ENCODE measurements at regions not wholly inside any gene's neighbourhood (a gene's known extent, or its start where the extent isn't known, plus 50 kb on each side); places are given as distances from the start of the nearest gene placed in this dataset.

DNA sequence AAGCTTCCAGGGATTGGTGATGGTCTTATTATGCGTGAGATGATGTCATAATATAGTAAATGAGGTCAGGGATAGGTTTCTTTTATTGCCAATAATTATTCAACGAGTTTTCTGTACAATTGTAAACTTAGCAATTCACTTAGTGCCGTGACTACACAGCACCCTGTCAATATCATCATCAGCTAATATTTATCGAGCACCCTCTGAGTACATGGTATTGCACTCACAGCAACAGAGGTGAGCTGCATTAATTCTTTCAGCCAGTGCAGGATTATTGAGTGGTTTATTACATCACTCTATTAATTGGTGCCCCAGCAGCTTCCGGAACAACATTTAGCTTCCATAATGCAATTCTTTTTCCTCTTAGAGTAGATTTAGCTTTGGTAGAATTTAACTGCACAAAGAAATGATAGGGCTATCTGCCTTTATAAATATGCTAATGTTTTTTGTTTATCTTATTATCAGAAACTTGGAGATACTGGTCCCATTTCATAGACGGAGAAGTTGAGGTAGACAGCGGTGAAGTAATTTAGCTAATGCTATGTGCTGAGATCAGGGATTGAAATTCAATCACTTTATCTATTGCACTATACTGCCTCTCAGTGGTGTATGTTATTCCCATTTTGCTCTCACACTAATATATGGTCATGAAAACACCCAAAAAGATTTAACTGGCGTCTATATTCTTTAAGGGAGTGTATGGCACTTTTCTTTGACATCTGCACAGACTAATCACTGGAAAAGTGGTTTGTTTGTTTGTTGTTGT is 726.1 kb upstream of the WWC1 start:
- H3K4me3 ChIP-seq (ENCODE audit: low read length), result no peak overlapping the region
- no peak for TF ChIP-seq ZNF274 (IDR thresholded peaks at IDR 0.05; ENCODE audit: low read depth, low read length)

DNA sequence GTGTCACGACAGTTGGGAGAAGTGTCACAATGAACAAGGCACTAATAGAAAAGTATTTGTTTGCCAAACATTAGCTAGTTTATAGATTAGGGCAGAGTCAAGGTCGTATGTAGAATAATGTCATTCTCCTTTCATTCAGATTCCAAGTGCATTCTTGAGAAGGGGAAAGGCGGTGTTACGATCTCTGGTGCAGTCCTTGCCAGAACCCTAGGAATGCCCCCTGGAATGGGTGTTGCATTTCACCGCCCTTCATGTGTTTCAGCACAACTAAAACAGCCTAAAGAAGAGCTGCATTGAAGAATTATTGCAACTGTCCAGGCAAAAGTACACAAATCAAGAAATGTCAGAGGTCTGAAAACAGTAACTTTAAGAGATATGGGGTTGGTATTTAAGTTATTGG is 721.0 kb upstream of the WWC1 start:
- no peak for TF ChIP-seq ZNF274 (IDR thresholded peaks at IDR 0.05; ENCODE audit: low read depth, low read length)
- H3K4me3 ChIP-seq (ENCODE audit: low read length), result no peak overlapping the region

DNA sequence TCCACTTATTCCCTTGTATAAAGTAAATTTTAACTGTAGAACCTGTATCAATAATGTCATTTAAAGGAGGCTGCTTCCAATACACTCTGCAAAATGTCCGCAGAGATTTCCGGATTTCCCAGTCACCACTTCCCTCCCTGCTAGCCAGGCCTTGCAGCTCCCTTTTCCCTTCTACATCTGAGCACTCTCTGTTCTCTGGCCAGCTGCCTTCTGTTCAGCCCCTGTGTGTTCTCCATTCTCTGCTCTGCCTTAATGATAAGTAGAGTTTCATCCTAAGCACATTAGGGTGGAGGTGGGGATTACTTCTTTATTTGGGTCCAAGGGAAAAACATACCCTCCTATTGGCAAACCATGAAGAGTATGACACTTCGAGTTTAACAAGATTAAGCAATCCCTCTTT is 719.6 kb upstream of the WWC1 start:
- H3K4me3 ChIP-seq (ENCODE audit: low read length), result no peak overlapping the region
- TF ChIP-seq ZNF274 (IDR thresholded peaks at IDR 0.05; ENCODE audit: low read depth, low read length), result no peak

DNA sequence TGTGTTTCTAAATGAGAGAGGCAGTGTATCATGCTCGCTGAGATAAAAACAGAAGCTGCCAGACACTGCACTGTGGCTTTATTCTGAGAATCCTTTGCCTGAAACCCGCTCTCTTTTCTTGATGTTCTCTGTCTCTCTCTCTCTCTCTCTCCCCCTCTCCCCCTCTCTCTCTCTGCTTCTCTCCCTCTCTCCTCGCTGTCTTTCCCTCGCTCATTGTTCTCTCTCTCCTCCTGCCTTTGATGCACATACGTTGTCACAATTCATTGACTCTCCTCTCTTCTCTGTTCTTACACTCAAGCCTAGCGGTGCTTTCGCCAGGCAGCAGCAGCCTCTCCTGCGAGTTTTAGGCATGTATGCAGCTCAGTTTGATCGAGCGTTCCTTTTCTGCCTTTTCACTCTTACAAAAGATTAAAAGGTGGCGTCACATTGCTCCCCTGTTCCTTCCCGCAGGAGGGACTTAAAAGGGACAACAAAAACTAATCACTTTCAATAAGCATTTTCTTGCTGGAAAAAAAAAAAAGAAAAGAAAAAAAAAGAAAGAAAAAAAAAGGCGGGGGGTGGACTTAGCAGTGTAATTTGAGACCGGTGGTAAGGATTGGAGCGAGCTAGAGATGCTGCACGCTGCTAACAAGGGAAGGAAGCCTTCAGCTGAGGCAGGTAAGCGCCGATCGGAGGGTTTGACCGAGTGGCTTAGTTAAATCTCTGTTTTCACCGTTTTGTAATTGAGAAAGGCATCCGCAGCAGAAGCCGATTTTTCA is 717.9 kb upstream of the WWC1 start:
- no peak for TF ChIP-seq ZNF274 (IDR thresholded peaks at IDR 0.05; ENCODE audit: low read depth, low read length)
- H3K4me3 ChIP-seq (ENCODE audit: low read length), result no peak overlapping the region

DNA sequence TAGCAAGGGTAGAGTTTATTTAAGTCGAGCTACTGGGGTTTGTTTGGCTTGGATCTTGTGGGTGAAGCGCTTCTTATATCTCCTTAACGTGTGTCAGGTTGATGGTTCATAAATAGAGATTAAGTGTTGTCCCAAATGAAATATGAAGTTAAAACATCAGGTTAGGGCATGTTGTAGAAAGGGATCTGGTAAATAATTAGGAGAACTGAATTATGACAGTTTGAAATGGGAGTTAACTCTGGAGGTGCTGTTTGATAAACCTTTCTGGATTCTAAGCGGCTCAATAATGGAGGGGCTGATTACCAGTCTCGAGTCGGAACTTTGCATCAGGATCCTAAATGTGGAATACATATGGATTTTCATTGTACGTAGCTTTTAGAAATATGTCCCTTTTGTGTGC is 717.0 kb upstream of the WWC1 start:
- TF ChIP-seq ZNF274 (IDR thresholded peaks at IDR 0.05; ENCODE audit: low read depth, low read length), result no peak
- H3K4me3 ChIP-seq (ENCODE audit: low read length), result no peak overlapping the region

DNA sequence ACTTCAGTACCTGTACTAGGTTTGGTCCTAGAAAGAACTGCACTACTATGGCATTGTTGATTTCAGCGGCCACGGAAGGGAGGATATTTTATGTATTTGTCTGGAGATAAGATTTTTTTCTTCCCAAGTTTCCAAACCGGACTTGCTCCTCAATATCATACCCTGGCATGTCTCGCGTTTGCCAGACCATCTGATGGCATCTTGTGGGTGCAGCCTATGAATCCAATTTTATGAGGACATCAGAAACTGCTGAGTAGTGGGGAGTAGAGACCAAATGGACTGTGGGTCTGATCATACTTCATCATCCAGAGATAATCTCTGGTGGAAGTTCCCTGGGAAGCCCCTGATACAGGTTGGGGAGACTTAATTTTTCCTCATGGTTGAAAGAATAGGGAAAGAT is 716.1 kb upstream of the WWC1 start:
- no peak for TF ChIP-seq ZNF274 (IDR thresholded peaks at IDR 0.05; ENCODE audit: low read depth, low read length)
- H3K4me3 ChIP-seq (ENCODE audit: low read length), result no peak overlapping the region

DNA sequence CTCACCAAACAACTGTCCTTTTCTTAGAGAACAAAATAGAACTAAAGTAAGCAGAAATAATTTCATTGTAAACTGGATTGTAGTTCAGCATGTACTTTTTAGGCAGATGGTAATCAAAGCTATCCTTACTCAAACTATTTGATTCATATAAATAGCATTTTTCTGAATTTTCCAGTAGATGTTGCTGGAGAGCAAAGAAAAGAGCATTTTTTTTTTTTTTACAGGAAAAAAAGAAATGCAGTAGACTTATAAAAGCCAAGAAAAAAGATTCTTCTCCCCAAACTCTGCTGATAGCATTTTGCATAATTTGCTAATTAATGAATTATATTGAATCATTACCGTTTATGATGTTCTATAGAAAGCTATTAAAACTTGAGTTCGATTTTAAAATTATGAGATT is 715.3 kb upstream of the WWC1 start:
- no peak for TF ChIP-seq ZNF274 (IDR thresholded peaks at IDR 0.05; ENCODE audit: low read depth, low read length)
- no peak overlapping the region for H3K4me3 ChIP-seq (ENCODE audit: low read length)

DNA sequence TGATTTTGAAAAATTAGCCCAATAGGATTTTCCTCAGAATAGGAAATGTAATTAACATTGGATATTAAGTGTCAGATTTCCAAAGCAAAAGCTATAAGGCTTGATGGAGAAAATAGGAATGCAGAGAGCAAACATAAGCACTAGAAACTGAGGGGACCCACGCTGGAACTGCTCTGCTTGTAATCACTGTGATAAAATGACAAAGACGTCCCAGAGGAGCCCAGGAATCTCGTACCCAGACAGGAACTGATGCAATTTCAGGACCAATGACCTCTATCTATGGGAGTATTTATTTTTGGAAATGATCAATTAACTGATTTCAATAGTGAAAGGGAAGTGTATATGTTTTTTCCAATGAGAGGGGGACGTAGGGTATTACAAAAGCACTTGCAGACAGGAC is 714.5 kb upstream of the WWC1 start:
- H3K4me3 ChIP-seq (ENCODE audit: low read length), result no peak overlapping the region
- TF ChIP-seq ZNF274 (IDR thresholded peaks at IDR 0.05; ENCODE audit: low read depth, low read length), result no peak

DNA sequence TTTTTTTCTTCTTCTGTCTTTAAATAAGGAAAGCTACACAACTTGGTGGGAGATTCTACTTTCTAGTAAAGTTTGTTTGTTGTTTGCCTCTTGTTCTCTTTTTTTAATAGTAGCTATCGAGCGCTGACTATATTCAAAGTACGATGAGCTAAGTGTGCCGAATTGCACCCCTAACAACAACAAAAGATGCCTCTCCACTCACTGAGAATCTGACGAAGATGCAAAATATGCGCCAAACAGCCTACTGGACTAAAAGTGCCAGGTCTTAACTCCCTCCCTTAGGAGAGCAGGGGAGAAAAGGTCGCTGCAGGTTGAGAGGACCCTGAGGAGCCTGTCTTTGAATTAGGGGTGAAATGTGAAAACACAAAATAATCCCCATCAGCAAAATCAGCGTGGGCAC is 713.8 kb upstream of the WWC1 start:
- no peak overlapping the region for H3K4me3 ChIP-seq (ENCODE audit: low read length)
- TF ChIP-seq ZNF274 (IDR thresholded peaks at IDR 0.05; ENCODE audit: low read depth, low read length), result no peak

DNA sequence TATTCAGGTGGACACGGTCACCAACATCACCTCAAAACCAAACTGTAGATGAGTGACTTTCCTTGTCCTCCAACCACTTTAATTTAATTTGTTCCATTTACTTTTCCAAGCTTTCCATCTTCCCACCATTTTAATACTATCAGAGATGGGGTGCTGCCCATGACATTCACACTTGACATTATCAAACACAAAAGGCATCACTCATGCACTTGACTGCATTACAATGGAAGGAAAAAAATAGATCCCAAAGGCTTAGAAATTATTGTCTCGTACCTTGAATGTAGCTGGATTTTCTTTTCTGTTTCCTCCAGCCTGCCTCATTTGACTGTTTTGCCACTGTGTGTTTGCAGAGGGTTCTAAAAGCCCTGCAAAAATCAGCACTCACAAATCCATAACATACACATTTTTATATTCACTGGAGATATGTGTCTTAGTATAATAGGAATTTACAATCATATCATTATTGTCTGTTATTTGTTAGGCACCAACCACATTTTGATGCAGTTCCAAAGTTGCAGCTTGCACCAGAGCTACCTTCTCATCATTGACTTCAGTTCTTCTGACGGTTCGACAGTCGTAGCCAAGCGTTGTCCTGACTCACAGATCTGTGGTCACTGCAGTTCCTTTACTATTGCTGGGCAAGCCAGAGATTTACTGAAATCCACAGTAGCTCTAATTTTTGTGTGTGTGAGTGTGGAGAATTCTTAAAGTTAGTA is 712.3 kb upstream of the WWC1 start:
- TF ChIP-seq ZNF274 (IDR thresholded peaks at IDR 0.05; ENCODE audit: low read depth, low read length), result no peak
- no peak overlapping the region for H3K4me3 ChIP-seq (ENCODE audit: low read length)

DNA sequence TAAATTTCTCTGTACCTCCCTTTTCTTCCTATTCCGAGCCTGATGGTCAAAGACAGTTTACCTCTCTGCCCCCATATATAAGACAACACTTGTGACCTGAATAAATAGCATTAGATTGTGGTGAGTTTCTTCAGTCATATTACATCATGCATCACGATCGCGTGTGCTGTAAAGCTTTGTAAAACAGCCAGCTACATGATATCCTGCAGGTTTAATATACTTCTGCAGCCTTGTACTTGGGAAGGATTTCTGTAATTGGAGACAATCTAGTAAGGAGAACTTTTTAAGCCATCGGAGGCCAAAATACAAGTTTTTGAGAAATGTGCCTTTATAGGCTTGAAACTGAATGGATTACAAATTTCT is 711.8 kb upstream of the WWC1 start:
- TF ChIP-seq ZNF274 (IDR thresholded peaks at IDR 0.05; ENCODE audit: low read depth, low read length), result no peak
- H3K4me3 ChIP-seq (ENCODE audit: low read length), result no peak overlapping the region

DNA sequence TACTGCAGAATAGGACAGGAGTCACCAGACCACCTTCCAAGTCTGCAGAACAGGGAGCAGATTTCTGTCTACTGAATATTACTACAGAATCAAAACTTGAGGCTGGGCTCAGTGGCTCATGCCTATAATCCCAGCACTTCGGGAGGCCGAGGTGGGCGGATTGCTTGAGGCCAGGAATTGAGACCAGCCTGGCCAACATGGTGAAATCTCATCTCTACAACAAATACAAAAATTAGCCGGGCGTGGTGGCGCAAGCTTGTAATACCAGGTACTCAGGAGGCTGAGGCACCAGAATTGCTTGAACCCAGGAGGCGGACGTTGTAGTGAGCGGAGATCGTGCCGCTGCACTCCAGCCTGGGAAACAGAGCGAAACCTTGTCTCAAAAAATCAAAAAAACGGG is 710.8 kb upstream of the WWC1 start:
- no peak overlapping the region for H3K4me3 ChIP-seq (ENCODE audit: low read length)
- no peak for TF ChIP-seq ZNF274 (IDR thresholded peaks at IDR 0.05; ENCODE audit: low read depth, low read length)

DNA sequence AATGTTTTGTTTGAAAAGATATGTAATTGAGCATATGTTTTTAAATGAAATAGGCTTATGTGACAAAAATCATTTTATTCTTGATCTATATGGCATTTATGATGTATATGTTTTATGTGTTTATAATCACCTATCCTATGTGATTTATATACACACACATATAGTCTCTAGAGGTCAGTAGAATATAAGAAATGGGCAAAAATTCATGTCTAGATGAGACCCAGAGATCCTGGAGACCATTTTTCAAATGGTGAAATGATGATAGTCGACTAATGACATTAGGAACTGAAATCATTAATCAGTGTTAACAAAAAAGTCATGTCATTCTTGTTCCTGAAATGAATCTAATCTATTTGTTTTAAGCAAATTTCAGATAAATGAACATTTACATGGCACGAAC is 709.2 kb upstream of the WWC1 start:
- H3K4me3 ChIP-seq (ENCODE audit: low read length), result no peak overlapping the region
- no peak for TF ChIP-seq ZNF274 (IDR thresholded peaks at IDR 0.05; ENCODE audit: low read depth, low read length)

DNA sequence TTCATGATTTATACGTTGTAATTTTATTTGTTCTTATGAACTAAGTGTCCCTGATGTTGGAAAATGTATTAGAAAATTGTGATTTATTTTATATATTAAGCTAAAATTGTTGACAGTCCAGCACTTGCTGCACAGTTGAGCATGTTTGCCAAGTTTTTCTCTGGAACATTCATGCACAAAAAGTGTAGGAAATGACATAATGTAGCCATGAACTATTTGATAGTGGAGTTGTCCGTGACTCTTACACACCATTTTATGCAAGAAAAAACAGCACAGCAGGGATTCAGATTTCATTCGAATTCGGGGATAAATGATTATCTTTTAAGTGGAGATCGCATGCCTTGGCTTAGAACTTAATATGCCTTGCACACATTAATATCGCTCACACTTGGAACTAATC is 708.6 kb upstream of the WWC1 start:
- no peak overlapping the region for H3K4me3 ChIP-seq (ENCODE audit: low read length)
- no peak for TF ChIP-seq ZNF274 (IDR thresholded peaks at IDR 0.05; ENCODE audit: low read depth, low read length)

DNA sequence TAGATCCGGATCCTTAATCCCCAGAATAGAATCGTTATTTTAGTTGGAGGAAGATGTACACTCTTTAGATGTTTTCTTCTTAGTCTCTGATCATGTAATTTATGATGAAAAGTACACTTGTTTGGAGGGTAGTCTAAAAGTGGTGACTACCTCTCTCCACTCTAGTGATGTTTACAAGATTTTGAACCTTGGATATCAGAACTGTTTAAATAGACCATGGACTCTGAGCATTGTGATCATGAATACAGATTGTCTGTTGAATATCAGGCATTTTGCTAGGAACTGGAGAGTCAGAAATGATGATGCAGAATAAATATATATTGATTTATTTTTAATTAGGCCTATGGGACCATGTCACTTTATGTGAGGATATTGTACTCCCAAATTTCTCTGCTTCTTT is 706.3 kb upstream of the WWC1 start:
- no peak overlapping the region for H3K4me3 ChIP-seq (ENCODE audit: low read length)
- TF ChIP-seq ZNF274 (IDR thresholded peaks at IDR 0.05; ENCODE audit: low read depth, low read length), result no peak
